Stimulated activated effector memory CD8-positive, alpha-beta T cell treated with anti-CD3 and anti-CD28 coated beads, Interleukin-12 subunit alpha, Interleukin-12 subunit beta, amount 100 ng/mL, for 72 hours (primary cell): ENCODE measurements at regions not wholly inside any gene's neighbourhood (a gene's known extent, or its start where the extent isn't known, plus 50 kb on each side); places are given as distances from the start of the nearest gene placed in this dataset.

ENCODE experiments used
- ATAC-seq: fragments of 150-1000 bp; cut with Tn5 transposase; 2 replicates; pipeline ENCODE4 v1.10.0; 2021
- DNase-seq, 2 donors: peaks; one replicate each; pipeline ENCODE4 v3.0.0; 2021 to 2022; ENCODE audit warnings: low spot score in 2 of 2
- H3K27ac Mint-ChIP-seq: one replicate; pipeline ENCODE4 v1.8.0; 2022; ENCODE audit warnings: mild to moderate bottlenecking, mixed read lengths
- H3K36me3 Mint-ChIP-seq: one replicate; pipeline ENCODE4 v1.8.0; 2022; ENCODE audit warnings: mild to moderate bottlenecking, mixed read lengths
- H3K4me1 Mint-ChIP-seq: one replicate; pipeline ENCODE4 v1.8.0; 2022; ENCODE audit warnings: mixed read lengths
- H3K4me3 Mint-ChIP-seq: one replicate; pipeline ENCODE4 v1.8.0; 2022; ENCODE audit warnings: mild to moderate bottlenecking, mixed read lengths
- H3K9me3 Mint-ChIP-seq: one replicate; pipeline ENCODE4 v1.8.0; 2022; ENCODE audit warnings: mixed read lengths

DNA sequence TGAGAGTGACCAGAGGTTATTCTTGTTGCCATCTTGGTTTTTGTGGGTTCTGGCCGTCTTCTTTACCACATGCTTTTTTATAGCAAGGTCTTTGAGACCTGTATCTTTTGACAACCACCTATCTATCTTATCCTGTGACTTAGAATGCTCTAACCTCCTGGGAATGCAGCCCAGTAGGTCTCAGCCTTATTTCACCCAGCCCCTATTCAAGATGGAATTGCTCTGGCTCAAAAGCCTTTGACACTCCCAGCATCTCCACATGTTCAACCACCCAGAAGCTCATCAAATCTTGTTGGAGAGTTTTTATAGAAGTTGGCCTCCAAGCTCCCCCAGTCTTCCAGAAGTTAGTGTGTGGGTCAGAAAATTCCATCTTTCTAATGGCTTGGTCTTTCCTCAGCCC is 464.3 kb upstream of the NRP1 start:
- Mint-ChIP-seq H3K4me1 (no peaks in the 10 kb centered on the region), H3K36me3 (no peaks in the 10 kb centered on the region), H3K27ac (no peak overlapping the region), H3K9me3 (no peaks in the 10 kb centered on the region), H3K4me3 (no peak overlapping the region)
- ATAC-seq: no peak
- no peak for DNase-seq

DNA sequence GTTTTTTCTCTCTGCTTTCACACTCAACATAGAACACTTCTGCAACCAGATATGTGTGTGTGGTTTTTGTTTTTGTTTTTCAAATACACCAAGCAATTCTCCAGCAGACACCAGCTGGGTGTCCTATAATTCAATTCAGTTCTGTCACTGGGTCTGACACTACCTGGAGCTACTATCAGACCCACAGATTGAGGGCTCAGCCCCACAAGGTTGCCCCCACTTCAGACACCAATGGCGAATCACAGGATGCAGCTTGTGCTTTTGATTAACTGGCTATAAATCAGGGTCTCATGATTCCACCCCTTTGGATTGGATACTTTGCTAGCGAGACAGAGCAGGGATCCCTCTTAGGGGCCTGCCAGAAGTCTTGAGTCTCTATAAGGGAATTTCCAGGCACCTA is 462.2 kb upstream of the NRP1 start:
- Mint-ChIP-seq H3K36me3 (no peaks in the 10 kb centered on the region), H3K4me3 (no peak overlapping the region), H3K9me3 (no peaks in the 10 kb centered on the region), H3K4me1 (no peaks in the 10 kb centered on the region), H3K27ac (no peak overlapping the region)
- ATAC-seq (no peak), DNase-seq (no peak)

DNA sequence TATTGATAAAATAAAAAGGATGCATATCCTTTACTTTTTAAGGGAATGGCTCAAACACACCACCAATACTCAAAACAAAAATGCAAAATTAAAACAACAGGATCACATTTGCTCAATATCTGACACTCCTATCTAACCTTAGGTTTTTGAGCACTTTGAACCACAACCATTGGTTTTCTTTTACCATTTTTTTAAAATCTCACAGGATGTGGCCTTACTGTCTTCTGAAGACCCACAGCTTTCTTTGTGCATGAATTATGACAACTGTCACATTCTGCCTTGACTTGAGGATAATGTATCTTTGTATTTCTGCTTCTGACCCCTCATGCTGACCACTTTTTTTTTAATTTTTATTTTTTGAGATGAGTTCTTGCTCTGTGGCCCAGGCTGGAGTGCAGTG is 461.1 kb upstream of the NRP1 start:
- Mint-ChIP-seq H3K4me3 (no peak overlapping the region), H3K9me3 (no peaks in the 10 kb centered on the region), H3K4me1 (no peaks in the 10 kb centered on the region), H3K27ac (no peak overlapping the region), H3K36me3 (no peaks in the 10 kb centered on the region)
- DNase-seq: no peak
- no peak for ATAC-seq

DNA sequence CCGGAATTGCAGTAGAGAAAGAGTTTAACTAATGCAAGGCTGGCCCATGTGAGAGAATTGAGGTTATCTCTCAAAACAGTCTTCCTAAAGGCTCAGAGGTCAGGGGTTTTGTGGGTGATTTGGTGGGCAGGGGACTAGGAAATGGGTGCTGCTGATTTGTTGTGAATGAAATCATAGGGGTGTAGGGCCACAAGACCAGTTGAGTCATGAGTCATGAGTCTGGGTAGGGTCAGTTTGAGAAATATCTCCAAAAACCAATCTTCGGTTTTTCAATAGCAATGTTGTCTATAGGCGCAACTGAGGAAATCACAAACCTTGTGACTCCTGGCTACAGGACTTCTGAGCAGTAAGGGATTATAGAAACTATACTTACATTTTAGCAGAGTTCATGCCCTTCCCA is 460.0 kb upstream of the NRP1 start:
- Mint-ChIP-seq H3K36me3 (no peaks in the 10 kb centered on the region), H3K4me3 (no peak overlapping the region), H3K4me1 (no peaks in the 10 kb centered on the region), H3K27ac (no peak overlapping the region), H3K9me3 (no peaks in the 10 kb centered on the region)
- no peak for ATAC-seq
- DNase-seq: no peak

DNA sequence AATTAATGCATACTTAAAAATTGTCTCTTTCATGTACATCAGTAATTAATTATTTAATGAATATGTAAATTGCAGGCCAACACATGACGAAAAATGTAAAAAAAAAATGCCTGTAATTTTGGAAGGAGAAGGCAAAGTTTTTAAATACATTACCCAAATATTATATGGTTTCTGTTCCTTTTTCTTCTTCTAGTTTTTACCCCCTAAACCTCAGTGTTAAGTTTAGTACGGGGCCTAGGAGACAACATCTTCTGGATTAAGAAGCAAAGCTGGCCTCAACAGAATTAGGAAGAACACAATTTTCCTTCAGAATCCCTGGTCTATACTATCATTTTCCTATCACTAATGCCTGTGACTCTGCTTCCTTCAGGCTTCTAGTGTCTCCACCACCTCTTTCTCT is 459.3 kb upstream of the NRP1 start:
- Mint-ChIP-seq H3K9me3 (no peaks in the 10 kb centered on the region), H3K27ac (no peak overlapping the region), H3K4me3 (no peak overlapping the region), H3K36me3 (no peaks in the 10 kb centered on the region), H3K4me1 (no peaks in the 10 kb centered on the region)
- DNase-seq (no peak), ATAC-seq (no peak)

DNA sequence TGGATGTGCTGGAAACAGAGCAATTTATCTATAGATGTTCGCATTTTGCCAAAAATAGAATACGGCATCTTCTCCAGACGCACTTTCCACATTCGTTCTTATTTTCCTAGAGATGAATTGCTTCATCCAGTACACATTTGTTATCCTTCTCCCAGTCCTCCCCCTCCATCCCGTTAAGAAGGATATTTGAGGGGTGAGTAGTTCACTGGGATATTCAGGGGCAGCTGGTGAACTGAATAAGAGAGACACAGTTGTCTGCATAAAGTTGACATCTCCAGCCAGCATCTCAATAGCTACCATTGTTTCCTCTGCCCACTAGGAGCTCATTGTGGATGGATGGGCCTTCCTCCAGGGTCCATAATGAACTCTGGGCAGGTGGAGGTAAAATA is 456.8 kb upstream of the NRP1 start:
- no peaks in the 10 kb centered on the region for H3K9me3 Mint-ChIP-seq
- H3K36me3 Mint-ChIP-seq: no peaks in the 10 kb centered on the region
- H3K4me1 Mint-ChIP-seq: no peaks in the 10 kb centered on the region
- no peak overlapping the region for H3K27ac Mint-ChIP-seq
- H3K4me3 Mint-ChIP-seq: no peak overlapping the region
- no peak for ATAC-seq
- no peak for DNase-seq

DNA sequence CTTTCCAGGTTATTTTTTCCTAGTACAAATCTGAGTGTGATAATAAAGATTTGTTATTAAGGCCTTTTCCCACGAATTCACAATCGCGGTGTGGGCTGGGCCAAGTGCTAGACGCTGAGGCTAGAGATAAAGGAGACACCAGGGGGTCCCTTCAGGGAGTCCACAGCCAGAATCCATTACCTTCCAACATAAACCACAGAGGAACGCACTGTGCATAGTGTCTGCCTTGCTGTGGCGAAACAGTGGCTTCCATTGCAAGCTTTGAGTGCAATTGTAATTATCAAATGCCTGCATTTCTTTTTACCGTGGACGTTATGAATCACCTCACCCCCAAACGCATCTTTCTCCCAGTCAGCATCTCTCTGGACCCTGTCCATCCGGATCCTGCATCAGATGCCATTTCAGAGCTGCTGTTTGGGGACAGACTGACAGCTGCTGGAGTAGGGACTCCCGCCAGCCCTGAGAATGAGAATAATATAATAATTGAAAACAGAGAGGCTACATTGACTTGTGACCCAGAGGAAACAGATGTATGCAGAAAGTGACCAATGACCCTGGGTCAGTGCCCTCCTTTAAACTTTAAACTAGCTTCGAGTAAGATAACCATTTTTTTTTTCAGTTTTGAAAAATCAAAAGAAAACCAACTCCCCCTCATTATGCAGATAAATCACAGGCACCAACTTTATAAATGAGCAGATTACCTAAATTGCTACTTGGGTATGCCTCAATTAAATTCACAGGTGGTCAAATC is 456.2 kb upstream of the NRP1 start:
- H3K9me3 Mint-ChIP-seq: no peaks in the 10 kb centered on the region
- ATAC-seq (no peak), DNase-seq (no peak)
- H3K36me3 Mint-ChIP-seq: no peaks in the 10 kb centered on the region
- no peak overlapping the region for H3K4me3 Mint-ChIP-seq
- no peak overlapping the region for H3K27ac Mint-ChIP-seq
- H3K4me1 Mint-ChIP-seq: no peaks in the 10 kb centered on the region

DNA sequence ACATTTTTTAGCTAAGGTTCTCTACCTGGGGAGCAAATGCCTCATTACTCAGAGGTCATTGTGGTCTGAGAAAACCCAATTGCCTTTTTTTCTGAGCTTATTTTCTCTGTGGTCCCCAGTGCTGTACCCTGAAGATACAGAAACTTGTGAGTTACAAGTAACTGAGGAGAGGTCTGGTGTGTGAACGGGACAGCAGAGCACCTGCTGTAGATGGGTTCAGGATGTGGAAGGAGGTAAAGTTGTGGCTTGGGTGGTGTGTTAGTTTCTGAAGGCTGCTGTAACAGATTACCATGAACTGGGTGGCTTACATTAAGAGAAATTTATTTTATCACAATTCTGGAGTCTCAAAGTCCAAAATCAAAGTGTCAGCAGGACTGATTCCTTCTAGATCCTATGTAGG is 449.1 kb upstream of the NRP1 start:
- no peak overlapping the region for H3K4me3 Mint-ChIP-seq
- no peaks in the 10 kb centered on the region for H3K36me3 Mint-ChIP-seq
- DNase-seq (no peak), ATAC-seq (no peak)
- no peak overlapping the region for H3K27ac Mint-ChIP-seq
- no peaks in the 10 kb centered on the region for H3K4me1 Mint-ChIP-seq
- H3K9me3 Mint-ChIP-seq: no peaks in the 10 kb centered on the region

DNA sequence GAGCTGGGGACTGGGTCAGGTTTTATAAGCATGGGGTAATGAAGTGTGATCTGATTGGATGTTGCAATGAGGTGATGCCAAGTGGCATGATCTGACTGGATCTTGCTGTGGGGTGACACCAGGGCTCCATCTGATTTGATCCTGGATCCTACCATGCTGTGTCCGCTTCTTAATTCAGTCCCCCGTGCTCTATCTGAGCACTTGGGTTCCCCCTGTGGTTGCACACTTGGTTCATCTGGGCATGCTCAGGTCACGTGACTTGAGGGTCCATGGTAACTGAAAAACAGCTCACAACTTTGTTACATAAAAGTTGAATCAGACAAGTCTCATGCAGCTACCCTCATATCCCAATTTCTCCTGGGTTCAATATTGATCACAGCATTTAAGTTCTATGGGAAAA is 448.6 kb upstream of the NRP1 start:
- Mint-ChIP-seq H3K4me3 (no peak overlapping the region), H3K27ac (no peak overlapping the region), H3K9me3 (no peaks in the 10 kb centered on the region), H3K4me1 (no peaks in the 10 kb centered on the region), H3K36me3 (no peaks in the 10 kb centered on the region)
- no peak for ATAC-seq
- DNase-seq: no peak

DNA sequence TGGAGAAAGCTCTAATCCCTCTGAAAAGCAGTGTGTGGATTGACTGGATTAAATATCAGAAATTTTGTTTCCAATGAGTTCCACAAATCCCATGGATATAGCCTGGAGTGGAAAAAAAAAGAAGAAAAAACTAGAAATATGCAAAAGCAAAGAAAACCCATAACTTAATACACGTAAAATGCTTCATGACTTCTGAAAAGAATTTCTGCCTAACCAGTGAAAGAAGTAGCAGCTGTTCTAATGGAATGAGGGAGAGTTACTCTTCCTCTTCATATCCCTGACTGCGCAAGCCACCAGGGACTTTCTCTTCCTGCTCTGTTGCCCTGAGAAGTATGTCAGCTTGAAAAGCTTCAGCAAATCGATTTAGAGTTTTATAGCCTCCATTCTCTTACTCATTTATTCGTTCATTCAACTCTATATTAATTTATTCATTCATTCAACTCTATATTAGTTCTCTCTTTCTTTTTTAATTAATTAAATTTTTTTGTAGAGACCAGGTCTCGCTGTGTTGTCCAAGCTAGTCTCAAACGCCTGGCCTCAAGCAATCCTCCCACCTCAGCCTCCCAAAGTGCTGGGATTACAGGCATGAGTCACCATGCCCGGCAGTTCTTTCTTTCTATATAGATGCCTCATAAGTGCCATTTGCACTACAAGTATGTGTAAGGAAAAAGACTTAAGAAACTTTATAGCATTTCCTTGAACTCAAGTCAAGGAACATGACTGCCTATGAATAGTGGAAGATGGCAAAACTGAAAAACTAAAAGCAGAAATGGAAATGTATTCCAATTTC is 447.3 kb upstream of the NRP1 start:
- H3K4me1 Mint-ChIP-seq: no peaks in the 10 kb centered on the region
- no peak overlapping the region for H3K27ac Mint-ChIP-seq
- H3K36me3 Mint-ChIP-seq: no peaks in the 10 kb centered on the region
- H3K9me3 Mint-ChIP-seq: no peaks in the 10 kb centered on the region
- DNase-seq (no peak), ATAC-seq (no peak)
- no peak overlapping the region for H3K4me3 Mint-ChIP-seq

DNA sequence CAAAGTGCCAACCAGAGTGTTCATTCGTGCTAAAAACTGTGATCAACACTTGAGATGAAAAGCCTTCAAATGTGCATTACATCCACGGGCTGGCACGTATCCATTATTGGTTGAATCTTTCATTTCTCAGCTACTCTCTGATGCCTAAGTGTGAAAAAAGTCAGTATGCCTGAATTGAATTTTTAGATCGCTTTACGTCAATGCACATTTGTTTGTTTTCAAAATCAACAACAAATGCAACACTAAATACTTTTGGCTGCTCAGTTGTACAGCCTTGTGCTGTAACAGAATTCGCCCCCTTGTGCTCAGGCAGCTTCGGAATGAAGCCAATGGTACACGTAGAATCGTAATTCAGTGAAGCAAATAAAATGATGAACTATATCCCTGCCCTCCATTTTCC is 446.5 kb upstream of the NRP1 start:
- Mint-ChIP-seq H3K36me3 (no peaks in the 10 kb centered on the region), H3K4me3 (no peak overlapping the region), H3K27ac (no peak overlapping the region), H3K4me1 (no peaks in the 10 kb centered on the region), H3K9me3 (no peaks in the 10 kb centered on the region)
- DNase-seq: no peak
- ATAC-seq: no peak

DNA sequence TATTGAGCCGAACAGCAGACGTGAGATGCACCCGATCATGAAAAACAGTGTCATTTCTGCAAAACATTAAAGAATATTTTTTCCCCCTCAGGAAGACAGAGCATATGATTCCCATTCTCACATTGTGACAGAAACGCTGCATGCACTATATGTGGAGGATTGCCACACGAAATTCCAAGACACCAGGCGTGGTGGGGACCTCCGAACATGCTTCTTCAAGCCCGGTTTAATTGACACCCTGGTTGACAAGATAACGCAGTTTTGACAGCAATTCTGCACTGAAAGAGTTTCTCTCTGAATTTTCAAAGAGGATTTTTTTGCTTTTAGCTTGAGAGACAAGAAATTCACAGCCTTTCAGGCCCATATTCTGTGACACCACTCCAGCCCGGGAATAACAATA is 442.8 kb upstream of the NRP1 start:
- DNase-seq (no peak), ATAC-seq (no peak)
- Mint-ChIP-seq H3K36me3 (no peaks in the 10 kb centered on the region), H3K27ac (no peak overlapping the region), H3K4me3 (no peak overlapping the region), H3K9me3 (no peaks in the 10 kb centered on the region), H3K4me1 (no peaks in the 10 kb centered on the region)

DNA sequence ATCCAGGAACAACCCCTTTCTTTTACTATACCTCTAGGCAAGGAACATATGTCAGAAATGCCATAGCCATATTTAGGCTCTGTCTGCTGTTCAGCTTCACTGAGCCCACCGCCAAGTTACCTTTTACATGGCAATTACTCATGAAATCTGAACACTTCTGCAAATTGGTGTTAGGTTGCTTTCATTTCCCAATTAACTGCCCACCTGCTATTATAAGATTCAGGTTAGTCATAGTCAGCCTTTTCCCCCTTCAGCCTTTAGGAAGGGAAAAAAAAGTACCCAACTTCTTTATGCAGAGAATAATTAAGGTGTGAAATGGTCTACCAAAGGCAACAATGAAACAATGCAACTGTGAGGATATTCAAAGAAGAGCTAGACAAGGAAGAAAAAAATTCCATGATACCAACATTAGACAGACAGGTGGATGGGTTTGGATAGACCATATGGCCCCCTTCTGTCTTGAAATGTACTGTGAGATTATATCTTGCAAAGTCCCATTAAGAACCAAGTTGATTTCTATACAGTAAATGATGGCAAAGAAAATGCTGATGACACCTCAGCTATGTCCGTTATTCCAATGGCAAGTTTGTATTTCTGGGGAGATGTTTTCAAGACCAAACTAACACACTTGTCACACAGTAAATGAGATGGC is 442.1 kb upstream of the NRP1 start:
- ATAC-seq (no peak), DNase-seq (no peak)
- no peaks in the 10 kb centered on the region for H3K9me3 Mint-ChIP-seq
- no peak overlapping the region for H3K4me3 Mint-ChIP-seq
- H3K27ac Mint-ChIP-seq: no peak overlapping the region
- no peaks in the 10 kb centered on the region for H3K36me3 Mint-ChIP-seq
- no peaks in the 10 kb centered on the region for H3K4me1 Mint-ChIP-seq

DNA sequence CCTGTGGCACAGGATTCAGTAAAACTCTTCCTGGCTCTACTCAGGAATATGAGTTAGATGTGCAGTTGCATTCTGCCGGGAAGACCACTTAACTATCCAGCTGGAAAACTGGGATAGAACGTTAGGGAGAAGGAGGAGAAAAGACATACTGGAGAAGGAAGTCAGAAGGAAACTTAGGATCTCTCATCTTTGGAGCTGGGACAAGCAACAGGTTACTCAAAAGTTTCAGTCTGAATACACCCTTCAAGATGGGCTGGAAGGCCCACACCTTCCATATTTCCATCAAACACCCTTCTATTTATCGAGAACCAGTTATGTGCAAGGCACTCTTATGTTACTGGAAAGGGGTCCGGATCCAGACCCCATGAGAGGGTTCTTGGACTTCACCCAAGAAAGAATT is 440.4 kb upstream of the NRP1 start:
- no peak for ATAC-seq
- Mint-ChIP-seq H3K27ac (no peak overlapping the region), H3K4me1 (no peaks in the 10 kb centered on the region), H3K4me3 (no peak overlapping the region), H3K9me3 (no peaks in the 10 kb centered on the region), H3K36me3 (no peaks in the 10 kb centered on the region)
- DNase-seq: no peak

DNA sequence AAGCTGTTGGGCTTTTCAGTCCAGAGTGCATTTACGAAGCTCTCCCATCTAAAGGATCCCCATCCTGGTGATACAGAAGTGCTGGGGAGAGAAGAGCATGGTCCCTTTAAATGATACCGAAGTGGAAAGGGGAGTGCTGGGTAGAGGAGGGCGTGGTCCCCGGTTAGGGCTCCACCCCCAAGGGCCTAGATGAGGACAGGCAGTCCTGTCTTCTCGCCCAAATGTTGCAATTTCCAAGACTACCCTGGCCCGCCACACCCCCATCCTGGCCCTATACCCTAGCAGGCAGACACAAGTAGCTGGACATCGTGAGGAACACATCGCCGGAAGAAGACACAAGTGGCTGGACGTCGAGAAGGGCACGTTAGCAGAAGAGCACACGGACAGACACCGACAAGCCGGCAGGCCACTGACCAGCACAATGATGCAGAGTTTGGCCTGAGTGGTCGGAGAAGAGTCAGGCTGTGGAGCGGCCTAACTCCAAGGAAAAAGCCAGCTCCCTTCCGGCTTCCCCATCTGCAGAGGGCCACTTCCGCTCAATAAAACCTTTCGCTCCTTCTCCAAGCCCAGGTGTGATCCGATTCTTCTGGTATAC is 439.5 kb upstream of the NRP1 start:
- H3K36me3 Mint-ChIP-seq: no peaks in the 10 kb centered on the region
- no peak overlapping the region for H3K4me3 Mint-ChIP-seq
- H3K27ac Mint-ChIP-seq: no peak overlapping the region
- DNase-seq (no peak), ATAC-seq (no peak)
- H3K4me1 Mint-ChIP-seq: no peaks in the 10 kb centered on the region
- H3K9me3 Mint-ChIP-seq: no peaks in the 10 kb centered on the region

DNA sequence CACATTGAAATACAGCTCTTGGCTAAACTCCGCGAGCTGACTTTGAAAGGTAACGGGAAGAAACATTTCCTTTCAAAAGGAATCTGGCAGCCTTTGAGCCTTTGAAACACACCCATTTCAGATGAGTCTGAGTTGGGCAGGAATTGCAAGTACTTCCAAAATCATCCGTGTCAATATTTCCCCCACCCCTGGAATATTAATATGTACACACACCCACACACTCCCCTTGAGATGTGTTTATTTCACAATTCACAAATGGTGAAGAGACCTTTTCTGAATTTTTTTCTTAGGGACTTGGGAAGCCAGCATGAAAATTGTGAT is 438.7 kb upstream of the NRP1 start:
- Mint-ChIP-seq H3K4me1 (no peaks in the 10 kb centered on the region), H3K27ac (no peak overlapping the region), H3K4me3 (no peak overlapping the region), H3K9me3 (no peaks in the 10 kb centered on the region), H3K36me3 (no peaks in the 10 kb centered on the region)
- DNase-seq: no peak
- no peak for ATAC-seq
